Activated CD4-positive, alpha-beta T cell treated with anti-CD3 and anti-CD28 coated beads, Interleukin-2, amount 10 ng/mL, durations not matched to agents 24 days and 14 days (primary cell): ENCODE measurements at regions not wholly inside any gene's neighbourhood (a gene's known extent, or its start where the extent isn't known, plus 50 kb on each side); places are given as distances from the start of the nearest gene placed in this dataset.

Experiments
- DNase-seq: peaks from one replicate; pipeline ENCODE4 v3.0.0; 2022
- H3K27ac Mint-ChIP-seq: one replicate; pipeline ENCODE4 v1.8.0; 2022; ENCODE audit warnings: mild to moderate bottlenecking, mixed read lengths
- H3K27me3 Mint-ChIP-seq: one replicate; pipeline ENCODE4 v1.8.0; 2022; ENCODE audit warnings: mixed read lengths
- H3K36me3 Mint-ChIP-seq: one replicate; pipeline ENCODE4 v1.8.0; 2022; ENCODE audit warnings: low read depth, mild to moderate bottlenecking, mixed read lengths
- H3K4me1 Mint-ChIP-seq: one replicate; pipeline ENCODE4 v1.8.0; 2021; ENCODE audit warnings: mixed read lengths
- H3K4me3 Mint-ChIP-seq: one replicate; pipeline ENCODE4 v1.8.0; 2022; ENCODE audit warnings: mild to moderate bottlenecking, moderate library complexity, mixed read lengths
- H3K9me3 Mint-ChIP-seq: one replicate; pipeline ENCODE4 v1.8.0; 2021; ENCODE audit warnings: mixed read lengths
- intact Hi-C: fragments of 100-400 bp; cut with micrococcal nuclease; formaldehyde crosslinking; loops from one replicate; pipeline ENCODE4 v1.15.1; 2023

GRCh38 chr10:33112831-33113455 lies 154.9 kb upstream of the ITGB1 start:
- intact Hi-C loops, result no loop called here
- Mint-ChIP-seq H3K27ac (no peak overlapping the region), H3K9me3 (peaks cover 7% of the 10 kb centered on the region), H3K36me3 (peaks cover under 1% of the 10 kb centered on the region), H3K4me3 (no peak overlapping the region), H3K4me1 (peaks cover 38% of the 10 kb centered on the region), H3K27me3 (no peaks in the 10 kb centered on the region)
- no peak for DNase-seq

- H3K36me3 Mint-ChIP-seq, result no peaks in the 10 kb centered on the region
- intact Hi-C loops, result no loop called here
- no peak overlapping the region for H3K4me3 Mint-ChIP-seq
- H3K27me3 Mint-ChIP-seq, result no peaks in the 10 kb centered on the region
- H3K4me1 Mint-ChIP-seq, result peaks cover 28% of the 10 kb centered on the region
- DNase-seq, result no peak
- no peaks in the 10 kb centered on the region for H3K9me3 Mint-ChIP-seq
- H3K27ac Mint-ChIP-seq, result no peak overlapping the region
These were observed 153.5 kb upstream of the ITGB1 start for GRCh38 chr10:33111488-33112051.

GRCh38 chr10:33109788-33110469 lies 151.9 kb upstream of the ITGB1 start:
- DNase-seq, result no peak
- Mint-ChIP-seq H3K4me1 (peaks cover 14% of the 10 kb centered on the region), H3K27me3 (no peaks in the 10 kb centered on the region), H3K4me3 (no peak overlapping the region), H3K27ac (no peak overlapping the region), H3K9me3 (no peaks in the 10 kb centered on the region), H3K36me3 (no peaks in the 10 kb centered on the region)
- intact Hi-C loops, result no loop called here

GRCh38 chr10:33109384-33109783 lies 151.4 kb upstream of the ITGB1 start:
- Mint-ChIP-seq H3K9me3 (peaks cover 4% of the 10 kb centered on the region), H3K4me1 (peaks cover 12% of the 10 kb centered on the region), H3K36me3 (no peaks in the 10 kb centered on the region), H3K27ac (no peak overlapping the region), H3K4me3 (no peak overlapping the region), H3K27me3 (no peaks in the 10 kb centered on the region)
- intact Hi-C loops, result no loop called here
- DNase-seq, result no peak

GRCh38 chr10:33107953-33108352 lies 149.9 kb upstream of the ITGB1 start:
- Mint-ChIP-seq H3K36me3 (peaks cover 5% of the 10 kb centered on the region), H3K27ac (no peak overlapping the region), H3K9me3 (peaks cover 12% of the 10 kb centered on the region), H3K4me1 (peaks cover 6% of the 10 kb centered on the region), H3K27me3 (no peaks in the 10 kb centered on the region), H3K4me3 (no peak overlapping the region)
- intact Hi-C loops, result no loop called here
- DNase-seq, result no peak

GRCh38 chr10:33106767-33107166 lies 148.7 kb upstream of the ITGB1 start:
- Mint-ChIP-seq H3K4me3 (no peak overlapping the region), H3K27me3 (no peaks in the 10 kb centered on the region), H3K36me3 (peaks cover 5% of the 10 kb centered on the region), H3K27ac (no peak overlapping the region), H3K4me1 (peaks cover 6% of the 10 kb centered on the region), H3K9me3 (peaks cover 12% of the 10 kb centered on the region)
- DNase-seq, result no peak
- intact Hi-C loops, result no loop called here

GRCh38 chr10:33103863-33104379 lies 145.9 kb upstream of the ITGB1 start:
- no peak overlapping the region for H3K4me3 Mint-ChIP-seq
- peaks cover 24% of the 10 kb centered on the region for H3K4me1 Mint-ChIP-seq
- intact Hi-C loops, result no loop called here
- no peak overlapping the region for H3K27ac Mint-ChIP-seq
- peaks cover 12% of the 10 kb centered on the region for H3K9me3 Mint-ChIP-seq
- peaks cover 5% of the 10 kb centered on the region for H3K36me3 Mint-ChIP-seq
- DNase-seq, result no peak
- no peaks in the 10 kb centered on the region for H3K27me3 Mint-ChIP-seq

- Mint-ChIP-seq H3K27ac (peak overlapping the region; percentile 63), H3K4me3 (no peak overlapping the region), H3K27me3 (no peaks in the 10 kb centered on the region), H3K9me3 (peaks cover 13% of the 10 kb centered on the region), H3K36me3 (peaks cover 5% of the 10 kb centered on the region), H3K4me1 (peaks cover 27% of the 10 kb centered on the region)
- intact Hi-C loops, result no loop called here
- no peak for DNase-seq
These were observed 144.0 kb upstream of the ITGB1 start for GRCh38 chr10:33102071-33102470.

- no peaks in the 10 kb centered on the region for H3K27me3 Mint-ChIP-seq
- intact Hi-C loops, result loop anchor here (1.0 to 2.0 kb wide), 2 partner anchors 13 to 19 kb away; no protein-coding TSS in a partner anchor
- H3K27ac Mint-ChIP-seq, result peak overlapping the region; percentile 63
- peaks cover 27% of the 10 kb centered on the region for H3K4me1 Mint-ChIP-seq
- peak overlapping the region; percentile 43 for H3K4me3 Mint-ChIP-seq
- peaks cover 7% of the 10 kb centered on the region for H3K36me3 Mint-ChIP-seq
- H3K9me3 Mint-ChIP-seq, result peaks cover 18% of the 10 kb centered on the region
- no peak for DNase-seq
These were observed 143.4 kb upstream of the ITGB1 start for GRCh38 chr10:33101392-33101787.

GRCh38 chr10:33100781-33101391 lies 142.9 kb upstream of the ITGB1 start:
- intact Hi-C loops, result loop anchor here (1.0 to 2.0 kb wide), 2 partner anchors 14 to 19 kb away; no protein-coding TSS in a partner anchor
- H3K27ac Mint-ChIP-seq, result peak overlapping the region; percentile 73
- peaks cover 21% of the 10 kb centered on the region for H3K9me3 Mint-ChIP-seq
- H3K36me3 Mint-ChIP-seq, result peaks cover 7% of the 10 kb centered on the region
- no peaks in the 10 kb centered on the region for H3K27me3 Mint-ChIP-seq
- peaks cover 27% of the 10 kb centered on the region for H3K4me1 Mint-ChIP-seq
- no peak for DNase-seq
- H3K4me3 Mint-ChIP-seq, result no peak overlapping the region

GRCh38 chr10:33099748-33100147 lies 141.7 kb upstream of the ITGB1 start:
- DNase-seq, result no peak
- Mint-ChIP-seq H3K4me3 (peak overlapping the region; percentile 19), H3K4me1 (peaks cover 27% of the 10 kb centered on the region), H3K36me3 (peaks cover 8% of the 10 kb centered on the region), H3K27ac (peak overlapping the region; percentile 86), H3K9me3 (peaks cover 24% of the 10 kb centered on the region), H3K27me3 (no peaks in the 10 kb centered on the region)
- intact Hi-C loops, result loop anchor here (2.0 kb wide), 2 partner anchors 15 to 37 kb away; no protein-coding TSS in a partner anchor

GRCh38 chr10:33098951-33099663 lies 141.1 kb upstream of the ITGB1 start:
- Mint-ChIP-seq H3K9me3 (peaks cover 23% of the 10 kb centered on the region), H3K4me1 (peaks cover 27% of the 10 kb centered on the region), H3K27me3 (no peaks in the 10 kb centered on the region), H3K4me3 (no peak overlapping the region), H3K36me3 (peaks cover 10% of the 10 kb centered on the region), H3K27ac (peak overlapping the region; percentile 86)
- DNase-seq, result no peak
- intact Hi-C loops, result loop anchor here (2.0 kb wide), 1 partner anchor 38 kb away; no protein-coding TSS in a partner anchor
